Hepatocyte (in vitro differentiated cells): ENCODE measurements at regions not wholly inside any gene's neighbourhood (a gene's known extent, or its start where the extent isn't known, plus 50 kb on each side); places are given as distances from the start of the nearest gene placed in this dataset.

Source experiments
- DNase-seq: peaks from one replicate; pipeline ENCODE4 v3.0.0-alpha.2; 2016; ENCODE audit warnings: low spot score
- H2AFZ ChIP-seq: fragments of 200-600 bp; sonication (generic); 2 replicates; pipeline ENCODE4 v1.6.0; 2016; ENCODE audit warnings: antibody characterized with exemption, mild to moderate bottlenecking
- H3K27ac ChIP-seq: fragments of 200-600 bp; sonication (generic); 2 replicates; pipeline ENCODE4 v1.5.1; 2016; ENCODE audit warnings: mild to moderate bottlenecking
- H3K27me3 ChIP-seq: fragments of 200-600 bp; sonication (generic); 2 replicates; pipeline ENCODE4 v1.6.1; 2016
- H3K36me3 ChIP-seq: fragments of 200-600 bp; sonication (generic); replicated peaks from 2 replicates; pipeline ENCODE4 v1.5.1; 2016; ENCODE audit warnings: low read depth; ENCODE audit not compliant: insufficient read depth
- H3K4me1 ChIP-seq: fragments of 200-600 bp; sonication (generic); 2 replicates; pipeline ENCODE4 v1.5.1; 2016; ENCODE audit warnings: mild to moderate bottlenecking, moderate library complexity; ENCODE audit not compliant: insufficient read depth
- H3K4me2 ChIP-seq: fragments of 200-600 bp; sonication (generic); 2 replicates; pipeline ENCODE4 v1.6.0; 2016
- H3K4me3 ChIP-seq: fragments of 200-600 bp; sonication (generic); 2 replicates; pipeline ENCODE4 v1.5.1; 2016; ENCODE audit warnings: mild to moderate bottlenecking
- H3K79me2 ChIP-seq: fragments of 200-600 bp; sonication (generic); 2 replicates; pipeline ENCODE4 v1.6.0; 2017; ENCODE audit warnings: mild to moderate bottlenecking
- H3K9me2 ChIP-seq: fragments of 200-600 bp; sonication (generic); replicated peaks from 2 replicates; pipeline ENCODE4 v1.6.0; 2017; ENCODE audit warnings: mild to moderate bottlenecking; ENCODE audit not compliant: insufficient read depth
- H3K9me3 ChIP-seq: fragments of 200-600 bp; sonication (generic); 2 replicates; pipeline ENCODE4 v1.5.1; 2016; ENCODE audit warnings: low read depth, mild to moderate bottlenecking
- H4K20me1 ChIP-seq: fragments of 200-600 bp; sonication (generic); 2 replicates; pipeline ENCODE4 v1.6.0; 2016; ENCODE audit warnings: mild to moderate bottlenecking; ENCODE audit not compliant: insufficient read depth, poor library complexity, severe bottlenecking
- CTCF ChIP-seq: fragments of 200-600 bp; sonication (generic); IDR thresholded peaks from 2 replicates; pipeline ENCODE4 v1.5.1; 2016; ENCODE audit warnings: antibody characterized with exemption, mild to moderate bottlenecking; ENCODE audit not compliant: poor library complexity
- EZH2 ChIP-seq: fragments of 200-600 bp; sonication (generic); IDR thresholded peaks from 2 replicates; pipeline ENCODE4 v1.6.1; 2016; ENCODE audit warnings: antibody characterized with exemption, mild to moderate bottlenecking, borderline replicate concordance
- EZH2phosphoT487 ChIP-seq: fragments of 200-600 bp; sonication (generic); IDR thresholded peaks from one replicate; pipeline ENCODE4 v1.6.1; 2018; ENCODE audit warnings: antibody characterized with exemption, mild to moderate bottlenecking, low read depth, moderate library complexity; ENCODE audit not compliant: unreplicated experiment, severe bottlenecking
- WGBS: methylation state at CpG from one replicate; pipeline ENCODE4 v1.1.6; 2016; ENCODE audit warnings: low lambda C conversion rate; ENCODE audit errors: missing lambda C conversion rate; 5-methylcytosine and 5-hydroxymethylcytosine counted together

GRCh38 chr6:3581469-3581868 lies 124.6 kb upstream of the SLC22A23 start:
- Histone ChIP-seq H3K9me3 (no peaks in the 10 kb centered on the region), H3K4me1 (no peaks in the 10 kb centered on the region), H3K4me2 (no peak overlapping the region), H3K36me3 (no peaks in the 10 kb centered on the region), H2AFZ (no peak overlapping the region), H3K4me3 (no peak overlapping the region), H3K9me2 (no peaks in the 10 kb centered on the region), H3K27ac (no peak overlapping the region), H3K79me2 (no peaks in the 10 kb centered on the region), H4K20me1 (no peaks in the 10 kb centered on the region), H3K27me3 (no peaks in the 10 kb centered on the region)
- 96% methylated on average over 3 of the region's 3 CpGs for WGBS
- no peak for DNase-seq
- TF ChIP-seq CTCF, result no peak
- TF ChIP-seq EZH2phosphoT487, result no peak

GRCh38 chr6:3579652-3580175 lies 122.9 kb upstream of the SLC22A23 start:
- H3K9me3 ChIP-seq, result no peaks in the 10 kb centered on the region
- H3K79me2 ChIP-seq, result no peaks in the 10 kb centered on the region
- no peak overlapping the region for H3K4me3 ChIP-seq
- no peaks in the 10 kb centered on the region for H3K4me1 ChIP-seq
- no peaks in the 10 kb centered on the region for H3K9me2 ChIP-seq
- TF ChIP-seq CTCF (no peak), EZH2 (no peak)
- no peaks in the 10 kb centered on the region for H3K36me3 ChIP-seq
- DNase-seq, result no peak
- H3K4me2 ChIP-seq, result no peak overlapping the region
- no peak overlapping the region for H3K27ac ChIP-seq
- H4K20me1 ChIP-seq, result no peaks in the 10 kb centered on the region
- H3K27me3 ChIP-seq, result no peaks in the 10 kb centered on the region
- 73% methylated on average over 13 of the region's 13 CpGs for WGBS
- H2AFZ ChIP-seq, result no peak overlapping the region

- Histone ChIP-seq H3K79me2 (no peaks in the 10 kb centered on the region), H3K27ac (no peak overlapping the region), H3K9me3 (no peaks in the 10 kb centered on the region), H4K20me1 (no peaks in the 10 kb centered on the region), H3K9me2 (no peaks in the 10 kb centered on the region), H3K27me3 (no peaks in the 10 kb centered on the region), H2AFZ (no peak overlapping the region), H3K36me3 (no peaks in the 10 kb centered on the region), H3K4me3 (no peak overlapping the region), H3K4me1 (no peaks in the 10 kb centered on the region), H3K4me2 (no peak overlapping the region)
- TF ChIP-seq CTCF (no peak), EZH2phosphoT487 (no peak)
- no peak for DNase-seq
- WGBS, result 96% methylated on average over 4 of the region's 4 CpGs
Measured at GRCh38 chr6:3578981-3579380, 122.1 kb upstream of the SLC22A23 start.

GRCh38 chr6:3577517-3577916 lies 120.7 kb upstream of the SLC22A23 start:
- Histone ChIP-seq H3K27me3 (no peaks in the 10 kb centered on the region), H3K4me2 (no peak overlapping the region), H3K27ac (no peak overlapping the region), H3K9me2 (no peaks in the 10 kb centered on the region), H3K79me2 (no peaks in the 10 kb centered on the region), H3K36me3 (no peaks in the 10 kb centered on the region), H3K4me3 (no peak overlapping the region), H2AFZ (no peak overlapping the region), H3K9me3 (no peaks in the 10 kb centered on the region), H4K20me1 (no peaks in the 10 kb centered on the region), H3K4me1 (no peaks in the 10 kb centered on the region)
- DNase-seq, result no peak
- TF ChIP-seq EZH2phosphoT487, result no peak
- TF ChIP-seq EZH2, result no peak
- no peak for TF ChIP-seq CTCF
- WGBS, result 75% methylated on average over 7 of the region's 7 CpGs
